A204.1 (cell line): ENCODE measurements at regions not wholly inside any gene's neighbourhood (a gene's known extent, or its start where the extent isn't known, plus 50 kb on each side); places are given as distances from the start of the nearest gene placed in this dataset.
"Not testable (repeated sequence)": the region's sequence is repeated elsewhere in the genome, so short reads cannot be mapped to it uniquely, and the experiment has no call there.

Source experiments
- FAIRE-seq: peaks from 2 replicates; lab custom pipeline; 2012; peaks lifted over from hg19 to GRCh38; lab: Jason Lieb, UNC

DNA sequence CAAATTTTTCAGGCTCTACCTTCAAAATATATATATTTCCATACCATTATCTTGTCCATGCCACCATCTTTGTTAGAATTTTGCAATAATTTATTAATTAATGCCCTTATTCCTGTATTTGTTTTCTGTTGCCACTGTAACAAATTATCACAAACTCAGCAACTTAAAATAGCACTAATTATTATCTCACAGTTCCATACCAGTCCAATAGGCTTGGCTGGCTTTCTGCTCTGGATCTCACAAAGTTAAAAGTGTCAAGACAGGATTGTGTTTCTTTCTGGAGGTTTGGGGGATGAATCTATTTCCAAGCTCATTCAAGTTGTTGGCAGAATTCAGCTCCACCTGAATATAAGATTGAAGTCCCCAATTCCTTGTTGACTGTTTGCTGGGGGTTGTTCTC is 58.6 kb upstream of the SLC38A4 start:
- no peak for FAIRE-seq

DNA sequence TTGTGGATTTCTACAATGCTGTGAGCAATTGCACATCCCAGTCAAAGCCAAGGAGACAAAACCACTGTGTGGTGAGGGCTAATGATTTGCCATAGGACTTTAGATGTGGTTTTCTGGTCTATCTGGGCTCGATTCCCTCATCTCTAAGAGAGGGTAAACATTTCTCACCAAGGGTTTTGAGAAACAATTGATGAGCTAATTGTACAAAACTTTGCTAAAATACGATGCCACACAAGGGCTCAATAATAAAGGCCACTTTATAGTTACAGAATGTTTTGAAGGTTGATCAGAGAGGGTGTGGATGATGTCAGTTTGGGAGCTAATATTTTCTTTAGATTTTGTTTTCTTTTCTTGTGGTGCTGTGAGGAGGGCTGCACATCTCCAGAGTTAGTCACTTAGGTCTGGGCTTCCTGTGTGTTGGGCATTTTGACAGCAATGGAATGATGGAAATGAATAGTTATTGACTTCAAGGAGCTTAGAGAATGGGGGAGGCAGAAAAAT is 60.8 kb upstream of the SLC38A4 start:
- FAIRE-seq = no peak

DNA sequence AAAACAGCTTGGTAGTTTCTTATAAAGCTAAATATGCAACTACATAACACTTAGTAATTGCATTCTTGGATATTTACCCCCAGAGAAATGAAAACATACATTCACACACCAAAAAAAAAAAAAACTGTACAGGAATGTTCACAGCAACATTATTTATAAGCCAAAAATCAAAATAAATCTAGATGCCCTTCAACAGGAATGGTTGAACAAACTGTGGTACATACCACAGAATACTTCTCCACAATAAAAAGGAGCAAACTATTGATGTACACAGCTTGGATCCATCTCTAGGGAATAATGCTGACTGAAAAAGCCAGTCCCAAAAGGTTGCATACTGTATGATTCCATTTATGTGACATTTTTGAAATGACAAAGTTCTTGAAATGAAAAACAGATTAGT is 62.1 kb upstream of the SLC38A4 start:
- FAIRE-seq = no peak

DNA sequence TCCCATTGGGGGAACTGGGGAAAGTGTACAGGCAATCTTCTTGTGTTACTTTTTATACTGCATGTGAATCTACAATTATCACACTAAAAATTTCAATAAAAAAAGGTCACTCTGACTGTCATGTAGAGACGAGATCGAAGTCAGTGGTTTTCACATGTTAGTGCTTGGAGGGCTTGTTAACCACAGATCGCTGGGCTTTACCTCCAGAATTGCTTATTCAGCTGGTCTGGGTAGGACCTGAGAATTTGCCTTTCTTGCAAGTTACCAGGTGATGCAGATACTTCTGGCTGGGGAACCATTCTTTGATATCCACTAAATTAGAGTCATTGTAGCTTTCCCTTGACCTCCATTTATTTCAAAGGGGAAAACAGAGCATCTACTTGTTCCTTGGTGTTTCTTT is 62.8 kb upstream of the SLC38A4 start:
- FAIRE-seq = no peak

DNA sequence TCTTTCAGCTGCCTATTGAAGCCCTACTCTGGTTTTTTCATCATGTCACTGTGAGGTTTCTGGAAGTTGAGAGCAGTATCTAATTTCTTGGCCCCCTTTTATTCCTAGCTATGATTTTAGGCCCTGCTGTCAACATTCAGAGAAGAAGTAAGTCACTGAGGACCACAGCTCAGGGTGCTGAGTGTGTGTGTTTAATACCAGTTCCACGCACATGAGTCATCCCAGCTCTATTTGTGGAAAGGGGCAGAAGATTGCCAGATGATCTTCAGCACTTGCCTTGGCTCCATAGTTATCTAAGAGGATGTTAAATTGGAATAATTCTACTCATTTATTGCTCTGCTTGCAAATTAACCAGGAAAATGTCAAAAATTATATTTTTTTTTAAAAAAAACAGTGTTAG is 65.5 kb upstream of the SLC38A4 start:
- FAIRE-seq = no peak

DNA sequence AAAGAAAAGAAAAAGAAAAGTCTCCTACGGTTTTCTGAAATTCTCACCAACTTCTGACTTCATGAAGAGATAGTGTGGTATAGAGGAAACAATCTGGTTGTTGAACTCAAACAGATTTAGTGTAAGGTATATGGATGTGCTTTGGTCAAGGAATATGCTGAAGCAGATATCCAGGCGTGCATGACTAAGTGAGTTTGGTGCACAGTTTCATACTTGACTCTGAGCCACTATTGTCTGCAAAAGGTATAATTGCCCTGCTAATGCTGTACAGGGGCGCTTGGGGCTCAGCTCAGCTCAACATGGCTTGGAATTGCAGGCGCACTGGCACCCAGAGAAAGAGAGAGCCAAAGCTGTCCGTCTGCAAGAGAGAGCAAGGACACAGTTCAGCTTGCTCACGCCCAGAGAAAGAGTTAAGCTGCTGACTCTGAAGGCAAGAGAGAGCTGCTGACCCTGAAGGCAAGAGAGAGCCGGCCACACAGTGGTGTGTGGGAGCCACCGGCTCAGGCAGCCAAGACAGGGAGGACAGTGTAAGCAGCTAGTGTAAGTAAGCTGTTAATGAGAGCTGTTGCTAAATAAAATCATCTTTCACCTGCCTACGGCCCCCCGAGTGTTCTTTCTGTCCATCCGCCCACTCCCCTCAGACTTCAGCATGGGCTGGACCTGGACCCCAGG is 66.4 kb upstream of the SLC38A4 start:
- no peak for FAIRE-seq

DNA sequence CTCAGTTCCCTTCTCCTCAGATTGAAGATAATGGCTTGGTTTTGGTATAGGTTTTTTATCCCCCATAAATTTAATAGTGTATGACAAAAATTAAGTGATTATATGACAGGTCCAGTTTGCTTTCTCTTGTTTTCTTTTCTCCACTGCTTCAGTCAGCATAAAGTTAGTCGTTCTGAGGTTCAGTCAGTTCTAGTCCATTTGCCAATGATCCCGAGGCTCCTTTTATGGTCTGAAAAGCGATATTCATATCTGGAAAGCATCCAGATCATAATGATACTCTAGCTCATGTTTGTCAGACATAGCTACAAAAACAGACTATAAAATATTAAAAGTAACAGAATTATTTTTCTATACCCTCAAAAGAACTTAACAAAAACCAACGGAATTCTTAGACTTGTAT is 67.1 kb upstream of the SLC38A4 start:
- no peak for FAIRE-seq

DNA sequence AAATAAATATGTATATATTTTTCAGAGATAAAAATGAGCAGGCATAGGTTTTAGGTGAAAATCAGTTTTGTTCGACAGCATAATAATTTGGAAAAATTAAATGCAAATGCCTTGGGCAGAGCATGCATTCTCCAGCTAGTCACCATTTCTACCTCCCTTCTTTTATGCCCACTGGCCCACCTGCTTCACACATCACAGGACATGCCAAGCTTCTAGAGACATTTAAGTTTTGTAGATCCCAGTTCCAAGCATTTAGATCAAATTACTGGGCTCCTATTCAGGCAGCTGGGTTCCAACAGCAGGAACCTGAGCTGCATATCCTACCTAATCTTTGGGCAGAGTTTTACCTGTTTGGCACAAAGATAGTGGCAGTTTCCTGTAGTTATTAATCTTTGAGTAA is 67.6 kb upstream of the SLC38A4 start:
- FAIRE-seq = no peak

DNA sequence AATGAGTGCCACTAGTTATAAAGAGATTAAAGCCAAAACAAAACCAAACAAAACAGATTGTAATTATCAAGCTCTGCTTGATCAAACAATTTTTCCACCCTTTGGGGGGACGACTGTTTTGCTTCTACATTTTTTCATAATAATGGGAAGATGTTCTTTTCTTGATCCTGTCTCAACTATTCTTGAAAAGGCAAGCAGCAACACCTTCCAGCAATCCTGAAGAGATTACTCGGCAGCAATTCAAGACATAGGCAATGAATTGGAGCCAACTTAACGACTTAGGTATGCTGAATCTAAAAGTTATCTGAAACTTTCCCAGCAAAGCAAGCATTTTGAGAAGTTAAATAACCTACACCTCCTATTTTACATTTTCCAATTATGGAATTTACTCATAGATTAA is 69.9 kb upstream of the SLC38A4 start:
- FAIRE-seq = no peak

DNA sequence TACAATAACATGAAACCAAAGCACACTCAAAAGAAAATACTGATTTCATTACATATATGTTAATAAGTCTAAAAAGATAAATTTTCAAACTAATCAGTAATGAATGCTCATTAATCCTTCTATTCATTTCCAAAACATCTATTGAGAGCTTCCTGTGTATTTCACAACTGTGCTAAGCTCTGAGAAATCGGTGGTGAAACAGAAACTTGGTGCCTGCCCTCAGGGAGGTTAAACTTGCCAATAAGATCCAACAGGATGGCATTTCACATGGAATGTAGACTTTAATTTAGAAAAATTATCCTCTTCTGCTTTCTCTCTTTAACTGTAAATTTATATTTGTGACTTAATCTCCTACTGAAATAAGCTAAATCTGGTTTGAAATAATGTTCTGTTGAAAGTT is 70.9 kb upstream of the SLC38A4 start:
- no peak for FAIRE-seq

DNA sequence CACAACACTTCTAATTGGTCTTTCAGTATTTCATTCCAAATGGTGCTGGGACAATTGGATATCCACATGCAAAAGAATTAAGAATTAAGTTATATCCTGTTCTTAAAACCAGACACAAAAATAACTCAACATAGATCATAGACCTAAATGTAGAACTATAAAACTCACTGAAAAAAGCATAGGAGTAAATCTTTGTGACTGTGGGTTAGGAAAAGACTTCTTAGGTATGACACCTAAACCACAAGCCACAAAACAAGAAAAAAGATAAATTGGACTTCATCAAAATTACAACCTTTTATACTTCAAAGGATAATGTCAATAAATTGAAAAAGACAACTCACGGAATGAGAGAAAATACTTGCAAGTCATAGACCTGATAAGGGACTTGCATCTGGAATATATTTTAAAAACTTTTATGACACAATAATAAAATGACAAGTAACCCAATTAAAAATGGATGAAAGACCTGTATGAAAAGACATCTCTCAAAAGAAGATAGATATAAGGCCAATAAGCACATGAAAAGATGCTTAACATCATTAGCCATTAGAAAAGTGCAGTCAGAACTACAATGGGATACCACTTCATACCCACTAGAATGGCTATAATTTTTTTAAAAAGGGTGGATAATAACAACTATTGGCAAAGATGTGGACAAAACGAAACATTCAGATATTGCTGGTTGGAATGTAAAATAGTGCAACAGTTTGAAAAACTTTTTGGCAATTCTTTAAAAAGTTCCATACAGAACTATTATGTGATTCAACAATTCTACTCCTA is 72.5 kb upstream of the SLC38A4 start:
- FAIRE-seq = no peak

DNA sequence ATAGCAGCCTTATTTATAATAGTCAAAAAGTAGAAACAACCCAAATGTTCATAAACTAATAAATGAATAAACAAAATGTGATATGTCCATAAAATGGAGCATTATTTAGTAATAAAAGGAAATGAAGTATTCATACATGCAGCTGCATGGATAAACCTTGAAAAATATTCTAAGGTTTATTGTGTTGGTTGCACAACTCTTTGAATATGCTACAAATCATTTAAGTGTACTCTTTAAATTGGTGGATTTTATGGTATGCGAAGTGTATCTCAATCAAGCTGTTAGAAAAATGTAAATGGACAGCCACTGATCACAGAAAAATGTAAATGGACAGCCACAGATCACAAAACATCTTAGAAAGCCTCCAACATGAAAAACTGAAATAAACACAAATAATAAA is 73.2 kb upstream of the SLC38A4 start:
- FAIRE-seq = peak; percentile 30

DNA sequence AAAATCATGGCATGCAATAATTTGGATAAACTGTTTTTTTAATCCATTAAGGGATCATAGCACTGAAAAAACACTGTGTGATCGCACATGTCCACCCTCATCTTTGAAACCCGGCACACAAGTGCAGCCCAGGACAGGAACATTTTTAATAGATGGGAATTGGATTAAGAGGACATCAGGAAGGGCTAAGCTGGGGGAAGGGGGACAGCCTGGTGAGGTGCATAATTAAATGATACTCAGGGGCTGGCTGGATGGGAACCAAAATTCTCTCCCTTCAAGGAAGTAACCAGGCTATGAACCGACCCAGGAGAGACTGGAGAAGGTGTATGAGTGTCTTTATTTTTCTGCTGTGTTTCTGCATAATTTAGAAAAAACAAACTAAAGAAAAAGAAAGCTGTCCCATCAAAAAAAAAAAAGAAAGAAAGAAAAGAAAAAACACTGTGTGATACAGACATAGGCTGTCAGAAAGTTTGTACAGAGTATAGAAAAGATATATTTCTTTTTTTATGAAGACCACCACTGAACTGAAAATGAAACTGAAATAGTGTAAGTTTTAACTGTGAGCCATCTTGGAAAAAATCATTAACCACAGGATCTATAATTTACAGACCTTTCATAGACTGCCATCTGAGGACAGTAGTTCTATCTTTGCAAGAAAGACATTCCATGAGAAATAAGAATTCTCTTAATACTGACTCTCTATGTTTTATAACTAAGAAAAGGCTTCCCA is 75.1 kb upstream of the SLC38A4 start:
- FAIRE-seq = no peak

DNA sequence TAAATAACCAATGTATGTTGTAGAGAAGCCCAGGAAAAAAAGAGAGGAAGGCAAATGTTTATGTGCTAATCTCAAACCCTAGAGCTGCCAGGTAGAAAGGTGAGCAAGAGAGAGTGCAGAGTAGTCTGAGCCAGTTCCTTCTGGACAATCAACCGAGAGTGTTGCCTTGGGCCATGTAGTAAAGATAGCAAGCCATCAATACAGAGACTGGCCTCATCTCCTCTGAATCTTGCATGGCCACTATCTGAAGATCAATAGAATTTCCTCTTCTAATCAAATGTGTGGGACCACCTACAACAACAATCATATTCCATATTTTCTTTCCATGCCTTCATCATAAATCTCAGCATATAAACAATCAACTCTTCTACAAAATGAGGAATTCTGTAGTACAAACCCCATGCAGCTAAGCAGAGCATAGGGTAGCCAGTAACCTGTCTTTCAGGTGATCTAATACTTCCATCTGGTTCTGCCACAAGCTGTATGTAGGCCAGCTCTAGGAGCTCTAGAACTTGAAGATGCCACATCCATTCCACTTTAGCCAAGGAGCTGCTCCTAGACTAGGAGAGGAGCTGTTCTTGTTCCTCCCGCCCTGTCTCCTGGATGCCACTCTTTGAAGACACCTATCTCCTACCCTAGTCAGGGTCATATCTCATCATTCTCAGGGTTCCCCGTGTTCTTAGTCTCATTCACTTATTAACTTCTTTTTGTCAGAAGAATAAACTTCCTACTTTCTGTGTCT is 75.8 kb upstream of the SLC38A4 start:
- FAIRE-seq = no peak

DNA sequence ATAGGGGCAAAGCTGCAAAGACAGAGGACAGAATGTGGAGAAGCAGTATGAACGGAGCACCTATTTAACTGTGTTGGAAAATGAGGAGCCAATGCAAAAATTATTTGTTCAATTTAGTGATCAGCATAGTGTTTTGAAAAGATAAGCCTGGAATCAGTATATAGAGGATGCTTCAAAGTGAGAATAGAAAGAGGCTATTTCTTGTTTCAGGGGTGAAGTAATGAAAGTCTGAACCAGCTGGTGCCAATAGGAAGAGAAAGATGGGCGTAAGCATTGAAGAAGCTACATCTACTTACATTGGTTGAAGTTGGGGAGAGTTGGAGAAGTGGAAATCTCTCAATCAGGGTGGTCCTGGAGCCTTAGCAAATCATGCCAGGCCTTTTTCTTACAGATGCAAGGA is 77.3 kb upstream of the SLC38A4 start:
- no peak for FAIRE-seq

DNA sequence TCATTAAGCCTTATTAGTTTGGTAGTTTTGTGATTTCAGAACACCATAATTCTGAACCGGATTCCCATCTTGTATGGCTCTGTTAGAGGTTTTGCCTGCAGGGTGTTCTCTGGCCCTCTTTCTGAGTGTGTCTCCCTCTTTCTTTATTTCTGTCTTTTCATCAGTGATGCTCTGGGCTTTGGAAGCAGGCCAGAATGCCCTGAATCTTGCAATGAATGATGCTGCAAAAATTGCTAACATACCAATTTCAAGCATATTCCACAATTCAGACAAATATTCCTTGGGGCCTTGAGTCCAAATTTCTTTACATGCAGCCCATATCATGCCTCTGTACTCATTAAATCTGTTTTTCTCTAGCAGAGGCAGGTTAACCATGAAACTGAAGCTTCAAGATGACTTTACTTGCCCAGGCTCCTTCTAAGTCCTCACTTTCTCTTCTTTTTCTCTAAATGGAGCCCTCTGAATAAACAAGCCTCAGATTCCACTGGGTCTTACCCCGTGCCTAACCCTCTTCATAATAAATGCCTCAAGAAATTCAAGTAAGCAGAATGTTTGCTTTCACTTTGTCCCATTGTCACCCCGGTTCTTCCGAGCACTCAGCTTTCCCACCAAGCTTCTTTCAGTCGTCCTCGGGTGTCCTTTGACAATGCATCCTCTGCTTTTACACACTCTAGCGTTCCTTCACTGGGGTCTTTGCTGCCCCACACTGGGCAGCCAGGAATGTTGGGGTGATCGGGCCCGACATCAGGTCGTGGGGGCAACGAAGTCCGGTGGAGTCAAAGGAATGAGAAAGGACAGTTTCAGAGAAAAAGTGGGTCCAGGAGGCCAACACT is 78.8 kb upstream of the SLC38A4 start:
- no peak for FAIRE-seq

DNA sequence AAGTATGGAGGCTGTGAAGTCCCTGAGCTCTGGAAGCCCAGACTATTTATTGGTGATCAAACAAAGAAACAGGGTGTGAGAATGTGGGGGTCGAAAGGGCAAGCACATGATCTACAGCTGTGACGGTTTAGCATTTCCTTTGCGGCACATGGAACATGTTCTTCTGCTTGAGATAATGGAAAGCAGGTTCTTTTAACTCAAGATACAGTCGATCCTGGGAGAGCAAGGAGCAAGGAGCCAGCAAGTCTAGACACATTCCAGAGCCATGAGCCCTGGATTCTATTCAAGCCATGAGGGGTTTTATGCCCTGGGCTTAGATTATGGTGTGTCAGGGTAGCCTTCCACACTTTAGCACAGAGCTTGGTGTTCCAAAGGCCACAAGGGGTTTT is 79.4 kb upstream of the SLC38A4 start:
- not testable (repeated sequence) for FAIRE-seq

DNA sequence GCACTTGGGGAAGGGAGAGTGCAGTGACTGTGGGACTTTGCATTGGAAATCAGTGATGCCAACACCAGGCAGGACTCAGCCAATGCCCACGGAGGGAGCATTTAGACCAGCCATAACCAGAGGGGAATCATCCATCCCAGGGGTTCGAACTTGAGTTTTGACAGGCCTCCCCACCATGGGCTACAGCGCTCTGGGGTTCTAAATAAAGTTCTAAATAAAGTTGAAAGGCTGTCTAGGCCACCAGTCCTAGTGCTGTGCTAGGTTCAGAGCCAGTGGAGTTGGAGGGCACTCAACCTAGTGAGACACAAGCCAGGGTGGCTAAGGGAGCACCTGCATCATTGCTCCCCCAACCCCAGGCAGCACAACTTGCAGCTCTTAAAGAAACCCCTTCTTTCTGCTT is 82.0 kb upstream of the SLC38A4 start:
- FAIRE-seq = no peak

DNA sequence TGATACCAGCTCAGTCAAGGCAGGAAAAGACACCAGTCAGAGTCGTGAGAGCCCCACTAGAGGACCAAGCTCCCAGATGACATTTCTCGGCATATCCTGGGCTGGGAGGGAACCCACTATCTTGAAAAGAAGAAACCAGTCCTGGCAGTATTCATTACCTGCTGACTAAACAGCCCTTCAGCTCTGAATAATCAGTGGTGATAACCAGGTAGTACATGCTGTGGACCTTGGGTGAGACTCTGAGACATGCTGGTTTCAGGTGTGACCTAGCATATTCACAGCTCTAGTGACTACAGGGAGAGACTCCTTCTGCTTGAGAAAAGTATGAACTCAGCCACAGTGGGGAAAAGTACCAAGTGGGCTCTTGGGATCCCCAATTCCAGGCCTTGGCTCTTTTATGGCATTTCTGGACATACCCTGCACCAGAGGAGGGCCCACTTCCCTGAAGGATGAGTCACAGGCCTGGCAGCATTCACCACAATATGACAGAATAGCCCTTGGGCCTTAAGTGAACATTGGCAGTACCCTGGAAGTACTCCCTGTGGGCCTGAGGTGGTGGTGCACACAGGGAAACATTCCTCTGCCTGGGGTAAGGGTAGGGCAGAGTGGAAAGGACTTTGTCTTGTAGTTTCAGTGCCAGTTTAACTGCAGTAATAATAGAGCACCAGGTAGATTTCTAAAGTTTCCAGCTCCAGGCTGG is 82.6 kb upstream of the SLC38A4 start:
- no peak for FAIRE-seq

DNA sequence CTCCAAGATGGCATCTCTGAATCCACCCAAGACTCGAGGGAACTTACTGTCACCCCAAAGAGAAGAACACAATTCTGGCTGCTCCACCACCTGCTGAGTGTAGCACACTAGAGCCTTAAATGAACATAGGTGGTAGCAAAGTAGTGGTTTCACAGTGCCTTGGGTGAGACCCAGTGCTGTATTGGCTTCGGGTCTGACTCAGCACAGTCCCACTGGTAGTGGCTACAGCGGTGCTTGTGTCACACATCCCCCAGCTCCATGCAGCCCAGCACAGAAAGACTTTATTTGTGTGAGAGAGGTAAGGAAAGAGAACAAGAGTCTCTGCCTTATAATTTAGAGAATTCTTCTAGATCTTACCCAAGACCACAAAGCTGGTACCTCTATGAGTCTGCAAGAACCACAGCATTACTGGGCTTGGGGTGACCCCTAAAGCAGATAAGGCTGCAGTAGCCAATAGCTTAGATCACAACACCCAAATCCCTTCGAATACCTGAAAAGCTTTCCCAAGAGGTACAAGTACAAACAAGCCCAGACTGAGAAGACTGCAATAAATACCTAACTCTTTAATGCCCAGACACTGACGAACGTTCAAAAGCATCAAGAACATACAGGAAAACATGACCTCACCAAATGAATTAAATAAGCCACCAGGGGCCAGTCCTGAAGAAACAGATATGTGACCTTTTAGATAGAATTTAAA is 83.3 kb upstream of the SLC38A4 start:
- no peak for FAIRE-seq
